CD4-positive, alpha-beta T cell treated with Interleukin-6 at 100 ng/mL for 8 hours (primary cell): ENCODE measurements at regions not wholly inside any gene's neighbourhood (a gene's known extent, or its start where the extent isn't known, plus 50 kb on each side); places are given as distances from the start of the nearest gene placed in this dataset.
"Not testable (repeated sequence)": the region's sequence is repeated elsewhere in the genome, so short reads cannot be mapped to it uniquely, and the experiment has no call there.

Experiments
- DNase-seq: peaks from one replicate; pipeline ENCODE4 v3.0.0-alpha.2; 2020; ENCODE audit warnings: mixed read lengths, low spot score

- no peak for DNase-seq
Measured at GRCh38 chr6:27106382-27106781, 141.1 kb upstream of the PRSS16 start.

- no peak for DNase-seq
Measured at GRCh38 chr6:27111743-27112142, 135.8 kb upstream of the PRSS16 start.

GRCh38 chr6:27112974-27113373 is 134.5 kb upstream of the PRSS16 start:
- no peak for DNase-seq

GRCh38 chr6:27119329-27119728 is 128.2 kb upstream of the PRSS16 start:
- DNase-seq = no peak

- DNase-seq = no peak
Measured at GRCh38 chr6:27119761-27120160, 127.7 kb upstream of the PRSS16 start.

- DNase-seq = no peak
Measured at GRCh38 chr6:27121640-27122039, 125.9 kb upstream of the PRSS16 start.

- no peak for DNase-seq
Measured at GRCh38 chr6:27124252-27124657, 123.2 kb upstream of the PRSS16 start.

GRCh38 chr6:27126046-27126814 is 121.3 kb upstream of the PRSS16 start:
- no peak for DNase-seq

- peak; percentile 86 for DNase-seq
Measured at GRCh38 chr6:27126815-27127537, 120.5 kb upstream of the PRSS16 start.

- not testable (repeated sequence) for DNase-seq
Measured at GRCh38 chr6:27127874-27128273, 119.6 kb upstream of the PRSS16 start.

- no peak for DNase-seq
Measured at GRCh38 chr6:27128311-27129094, 119.0 kb upstream of the PRSS16 start.

- DNase-seq = no peak
Measured at GRCh38 chr6:27129095-27129815, 118.2 kb upstream of the PRSS16 start.

GRCh38 chr6:27129917-27130316 is 117.6 kb upstream of the PRSS16 start:
- DNase-seq = no peak

- DNase-seq = no peak
Measured at GRCh38 chr6:27130668-27131428, 116.7 kb upstream of the PRSS16 start.

- DNase-seq = not testable (repeated sequence)
Measured at GRCh38 chr6:27132282-27132531, 115.3 kb upstream of the PRSS16 start.

GRCh38 chr6:27132532-27133280 is 114.8 kb upstream of the PRSS16 start:
- DNase-seq = peak; percentile 97

GRCh38 chr6:27133281-27134227 is 113.9 kb upstream of the PRSS16 start:
- peak; percentile 76 for DNase-seq

GRCh38 chr6:27135087-27135657 is 112.3 kb upstream of the PRSS16 start:
- no peak for DNase-seq

- DNase-seq = no peak
Measured at GRCh38 chr6:27136077-27136644, 111.3 kb upstream of the PRSS16 start.
